Activated naive CD8-positive, alpha-beta T cell treated with anti-CD3 and anti-CD28 coated beads, Interleukin-2, amount 50 U/mL, for 24 hours (primary cell): ENCODE measurements at regions not wholly inside any gene's neighbourhood (a gene's known extent, or its start where the extent isn't known, plus 50 kb on each side); places are given as distances from the start of the nearest gene placed in this dataset.

ENCODE experiments used
- ATAC-seq: fragments of 150-1000 bp; cut with Tn5 transposase; one replicate; pipeline ENCODE4 v1.10.0; 2021
- DNase-seq: peaks from one replicate; pipeline ENCODE4 v3.0.0; 2021
- H3K27ac Mint-ChIP-seq: one replicate; pipeline ENCODE4 v1.8.0; 2021; ENCODE audit warnings: mild to moderate bottlenecking, mixed read lengths
- H3K27me3 Mint-ChIP-seq: one replicate; pipeline ENCODE4 v1.8.0; 2021; ENCODE audit warnings: mixed read lengths
- H3K36me3 Mint-ChIP-seq: one replicate; pipeline ENCODE4 v1.8.0; 2021; ENCODE audit warnings: low read depth, mixed read lengths
- H3K4me1 Mint-ChIP-seq: one replicate; pipeline ENCODE4 v1.8.0; 2021; ENCODE audit warnings: mixed read lengths
- H3K4me3 Mint-ChIP-seq: one replicate; pipeline ENCODE4 v1.8.0; 2021; ENCODE audit warnings: mild to moderate bottlenecking, moderate library complexity, mixed read lengths
- H3K9me3 Mint-ChIP-seq: one replicate; pipeline ENCODE4 v1.8.0; 2021; ENCODE audit warnings: mixed read lengths

GRCh38 chr21:36642777-36643176 is 56.1 kb upstream of the SIM2 start:
- Mint-ChIP-seq H3K9me3 (peaks cover 5% of the 10 kb centered on the region), H3K4me1 (peaks cover 1% of the 10 kb centered on the region), H3K36me3 (no peaks in the 10 kb centered on the region), H3K27ac (no peak overlapping the region), H3K4me3 (no peak overlapping the region), H3K27me3 (peaks cover 1% of the 10 kb centered on the region)
- no peak for ATAC-seq
- no peak for DNase-seq

GRCh38 chr21:36643374-36644250 is 55.3 kb upstream of the SIM2 start:
- DNase-seq (no peak), ATAC-seq (no peak)
- H3K4me3 Mint-ChIP-seq: no peak overlapping the region
- H3K4me1 Mint-ChIP-seq: peaks cover 1% of the 10 kb centered on the region
- H3K9me3 Mint-ChIP-seq: no peaks in the 10 kb centered on the region
- no peak overlapping the region for H3K27ac Mint-ChIP-seq
- no peaks in the 10 kb centered on the region for H3K36me3 Mint-ChIP-seq
- H3K27me3 Mint-ChIP-seq: peaks cover 1% of the 10 kb centered on the region

GRCh38 chr21:36646011-36646410 is 52.9 kb upstream of the SIM2 start:
- no peak overlapping the region for H3K4me3 Mint-ChIP-seq
- peaks cover 1% of the 10 kb centered on the region for H3K27me3 Mint-ChIP-seq
- H3K4me1 Mint-ChIP-seq: no peaks in the 10 kb centered on the region
- ATAC-seq: no peak
- no peak for DNase-seq
- H3K9me3 Mint-ChIP-seq: no peaks in the 10 kb centered on the region
- H3K27ac Mint-ChIP-seq: no peak overlapping the region
- no peaks in the 10 kb centered on the region for H3K36me3 Mint-ChIP-seq

- no peak for ATAC-seq
- peaks cover 1% of the 10 kb centered on the region for H3K27me3 Mint-ChIP-seq
- H3K27ac Mint-ChIP-seq: no peak overlapping the region
These were observed 52.3 kb upstream of the SIM2 start for GRCh38 chr21:36646645-36647044.

GRCh38 chr21:36647279-36648093 is 51.4 kb upstream of the SIM2 start:
- ATAC-seq (no peak), DNase-seq (no peak)
- Mint-ChIP-seq H3K36me3 (no peaks in the 10 kb centered on the region), H3K4me3 (no peak overlapping the region), H3K9me3 (no peaks in the 10 kb centered on the region), H3K4me1 (no peaks in the 10 kb centered on the region), H3K27me3 (peaks cover 1% of the 10 kb centered on the region), H3K27ac (no peak overlapping the region)

More at GRCh38 chr21:36646645-36647044, 52.3 kb upstream of the SIM2 start:
- no peak for DNase-seq
- H3K36me3 Mint-ChIP-seq: no peaks in the 10 kb centered on the region
- no peaks in the 10 kb centered on the region for H3K4me1 Mint-ChIP-seq
- H3K9me3 Mint-ChIP-seq: no peaks in the 10 kb centered on the region
- H3K4me3 Mint-ChIP-seq: no peak overlapping the region
